HEK293 (cell line): ENCODE measurements at regions not wholly inside any gene's neighbourhood (a gene's known extent, or its start where the extent isn't known, plus 50 kb on each side); places are given as distances from the start of the nearest gene placed in this dataset.

Experiments used
- CTCF ChIA-PET: fragments of 350-600 bp; formaldehyde crosslinking; extraction: SDS; loops from one replicate; lab custom pipeline; 2021; ENCODE audit warnings: antibody characterized with exemption; lab: Yijun Ruan, JAX
- POLR2A ChIA-PET: fragments of 300-600 bp; formaldehyde crosslinking; extraction: SDS; loops from one replicate; lab custom pipeline; 2020; ENCODE audit warnings: antibody characterized with exemption, inconsistent platforms; lab: Yijun Ruan, JAX
- H3K27ac ChIP-seq: fragments of 200-500 bp; sonication (Bioruptor generic); 2 replicates; pipeline ENCODE4 v1.5.1; 2014; ENCODE audit warnings: low read depth, low read length, control low read depth, inconsistent platforms; ENCODE audit errors: extremely low read depth
- H3K36me3 ChIP-seq, 2 experiments: fragments of 200-500 bp in 1 of 2; sonication (Bioruptor generic) in 1 of 2; 1 replicate in 1 of 2; 2 replicates in 1 of 2; pipeline ENCODE4 v1.5.1; 2014 to 2017; ENCODE audit warnings: inconsistent platforms in 2 of 2, low read length in 2 of 2; ENCODE audit not compliant: control insufficient read depth in 2 of 2, insufficient read depth in 1 of 2
- H3K4me1 ChIP-seq: fragments of 200-500 bp; sonication (Bioruptor generic); 2 replicates; pipeline ENCODE4 v1.5.1; 2014; ENCODE audit warnings: mild to moderate bottlenecking, low read length, inconsistent platforms; ENCODE audit not compliant: control insufficient read depth, insufficient read depth
- H3K4me3 ChIP-seq: 2 replicates; pipeline ENCODE4 v1.5.1; 2011; ENCODE audit warnings: low read depth, mild to moderate bottlenecking, control low read depth, low read length, moderate library complexity
- H3K9me3 ChIP-seq: fragments of 200-500 bp; sonication (Bioruptor generic); 2 replicates; pipeline ENCODE4 v1.5.1; 2014; ENCODE audit warnings: low read depth, low read length, inconsistent platforms; ENCODE audit not compliant: control insufficient read depth, insufficient read depth
- BCL11A ChIP-seq: fragments of 450-650 bp; formaldehyde crosslinking; IDR thresholded peaks from 2 replicates; pipeline ENCODE4 v1.5.1; 2016; ENCODE audit warnings: low read depth, missing biosample characterization, missing genetic modification characterization
- BCL11B ChIP-seq: fragments of 450-650 bp; formaldehyde crosslinking; IDR thresholded peaks from 2 replicates; pipeline ENCODE4 v1.5.1; 2016; ENCODE audit warnings: low read depth, missing biosample characterization, missing genetic modification characterization
- FEZF1 ChIP-seq: fragments of 450-650 bp; formaldehyde crosslinking; IDR thresholded peaks from 2 replicates; pipeline ENCODE4 v1.5.1; 2016; ENCODE audit warnings: missing biosample characterization, missing genetic modification characterization
- IKZF3 ChIP-seq: fragments of 450-650 bp; IDR thresholded peaks from 2 replicates; pipeline ENCODE4 v1.5.0; 2018; ENCODE audit warnings: missing biosample characterization, mild to moderate bottlenecking, missing genetic modification characterization, moderate library complexity
- PRDM1 ChIP-seq: fragments of 450-650 bp; formaldehyde crosslinking; IDR thresholded peaks from 2 replicates; pipeline ENCODE4; 2016; ENCODE audit warnings: missing biosample characterization, missing genetic modification characterization
- YY1 ChIP-seq: fragments of 450-650 bp; formaldehyde crosslinking; IDR thresholded peaks from 2 replicates; pipeline ENCODE4 v1.5.1; 2018; ENCODE audit warnings: missing biosample characterization, missing genetic modification characterization
- ZBTB21 ChIP-seq: fragments of 450-650 bp; formaldehyde crosslinking; IDR thresholded peaks from 2 replicates; pipeline ENCODE4 v1.5.1; 2017; ENCODE audit warnings: missing biosample characterization, missing genetic modification characterization
- ZNF112 ChIP-seq: fragments of 450-650 bp; formaldehyde crosslinking; IDR thresholded peaks from 2 replicates; pipeline ENCODE4 v1.5.0; 2017; ENCODE audit warnings: missing biosample characterization, missing genetic modification characterization
- ZNF335 ChIP-seq: fragments of 450-650 bp; formaldehyde crosslinking; conservative IDR thresholded peaks from 2 replicates; pipeline ENCODE4 v1.5.1; 2016; ENCODE audit warnings: missing biosample characterization, missing genetic modification characterization
- ZNF350 ChIP-seq: fragments of 450-650 bp; formaldehyde crosslinking; IDR thresholded peaks from 2 replicates; pipeline ENCODE4 v1.5.0; 2017; ENCODE audit warnings: missing biosample characterization, mild to moderate bottlenecking, missing genetic modification characterization
- ZNF416 ChIP-seq: fragments of 450-650 bp; formaldehyde crosslinking; IDR thresholded peaks from 2 replicates; pipeline ENCODE4 v1.5.1; 2016; ENCODE audit warnings: missing biosample characterization, missing genetic modification characterization
- ZNF426 ChIP-seq: fragments of 450-650 bp; formaldehyde crosslinking; IDR thresholded peaks from 2 replicates; pipeline ENCODE4 v1.5.1; 2017; ENCODE audit warnings: missing biosample characterization, missing genetic modification characterization, mild to moderate bottlenecking, inconsistent platforms, moderate library complexity
- ZNF48 ChIP-seq: fragments of 450-650 bp; formaldehyde crosslinking; IDR thresholded peaks from 2 replicates; pipeline ENCODE4 v1.5.1; 2016; ENCODE audit warnings: missing biosample characterization, missing genetic modification characterization
- ZNF514 ChIP-seq: fragments of 450-650 bp; formaldehyde crosslinking; IDR thresholded peaks from 2 replicates; pipeline ENCODE4 v1.5.1; 2016; ENCODE audit warnings: missing biosample characterization, missing genetic modification characterization
- ZNF521 ChIP-seq: fragments of 450-650 bp; formaldehyde crosslinking; IDR thresholded peaks from 2 replicates; pipeline ENCODE4 v1.5.1; 2017; ENCODE audit warnings: missing biosample characterization, mild to moderate bottlenecking, missing genetic modification characterization
- ZNF558 ChIP-seq: fragments of 450-650 bp; formaldehyde crosslinking; IDR thresholded peaks from 2 replicates; pipeline ENCODE4 v1.5.1; 2016; ENCODE audit warnings: missing biosample characterization, missing genetic modification characterization
- ZNF629 ChIP-seq: fragments of 450-650 bp; formaldehyde crosslinking; IDR thresholded peaks from 2 replicates; pipeline ENCODE4 v1.5.1; 2017; ENCODE audit warnings: missing biosample characterization, missing genetic modification characterization
- ZNF747 ChIP-seq: fragments of 450-650 bp; formaldehyde crosslinking; IDR thresholded peaks from 2 replicates; pipeline ENCODE4 v1.5.1; 2016; ENCODE audit warnings: missing biosample characterization, missing genetic modification characterization
- TF ChIP-seq, protein P1 (sequence below): fragments of 450-650 bp; formaldehyde crosslinking; conservative IDR thresholded peaks from 2 replicates; pipeline ENCODE4 v1.5.1; 2016; ENCODE audit warnings: low read depth, missing biosample characterization, missing genetic modification characterization
- TF ChIP-seq, protein P2 (sequence below): fragments of 450-650 bp; formaldehyde crosslinking; IDR thresholded peaks from 2 replicates; pipeline ENCODE4 v1.5.1; 2016; ENCODE audit warnings: missing biosample characterization, missing genetic modification characterization
- TF ChIP-seq, protein P3 (sequence below): fragments of 450-650 bp; formaldehyde crosslinking; IDR thresholded peaks from 2 replicates; pipeline ENCODE4 v1.5.1; 2016; ENCODE audit warnings: missing biosample characterization, missing genetic modification characterization
- TF ChIP-seq, protein P4 (sequence below): fragments of 450-650 bp; formaldehyde crosslinking; IDR thresholded peaks from 2 replicates; pipeline ENCODE4 v1.5.1; 2016; ENCODE audit warnings: missing biosample characterization, missing genetic modification characterization
- TF ChIP-seq, protein P5 (sequence below): fragments of 450-650 bp; formaldehyde crosslinking; IDR thresholded peaks from 2 replicates; pipeline ENCODE4 v1.5.0; 2017; ENCODE audit warnings: missing biosample characterization, missing genetic modification characterization, borderline replicate concordance

DNA sequence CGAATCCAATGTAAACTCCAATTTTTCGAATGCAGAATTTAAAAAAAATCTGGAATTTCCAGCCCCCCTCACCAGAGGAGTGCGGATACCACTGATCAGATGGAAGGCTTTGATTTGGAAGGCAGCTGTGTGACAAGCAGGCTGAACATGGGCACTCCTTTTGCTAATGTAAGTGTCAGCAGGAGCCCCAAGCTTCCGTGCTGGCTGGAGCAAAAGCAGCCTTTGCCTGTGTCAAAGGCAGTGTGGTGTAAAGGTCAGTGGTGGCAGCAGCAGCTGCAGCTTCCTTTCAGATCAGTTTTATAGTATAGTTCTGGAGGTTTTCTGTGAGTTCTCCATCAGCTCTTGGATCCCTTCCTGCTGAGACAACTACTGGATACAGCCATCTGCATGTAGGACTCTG, 259.9 kb downstream of the CTH start:
- Histone ChIP-seq H3K4me3 (no peak overlapping the region), H3K4me1 (no peaks in the 10 kb centered on the region), H3K9me3 (no peaks in the 10 kb centered on the region), H3K27ac (no peak overlapping the region), H3K36me3 (no peaks in the 10 kb centered on the region)
- ChIA-PET CTCF (no interaction called here), POLR2A (no interaction called here)
- TF ChIP-seq ZNF416 (tag by site-specific recombination) (no peak), ZBTB21 (tag by site-specific recombination) (no peak), PRDM1 (tag by site-specific recombination) (no peak), ZNF629 (tag by site-specific recombination) (no peak), FEZF1 (tag by site-specific recombination) (no peak), ZNF335 (tag by site-specific recombination) (no peak), ZNF112 (tag by site-specific recombination) (no peak), YY1 (tag by site-specific recombination) (no peak), ZNF747 (tag by site-specific recombination) (no peak)
- TF ChIP-seq, protein P1, sequence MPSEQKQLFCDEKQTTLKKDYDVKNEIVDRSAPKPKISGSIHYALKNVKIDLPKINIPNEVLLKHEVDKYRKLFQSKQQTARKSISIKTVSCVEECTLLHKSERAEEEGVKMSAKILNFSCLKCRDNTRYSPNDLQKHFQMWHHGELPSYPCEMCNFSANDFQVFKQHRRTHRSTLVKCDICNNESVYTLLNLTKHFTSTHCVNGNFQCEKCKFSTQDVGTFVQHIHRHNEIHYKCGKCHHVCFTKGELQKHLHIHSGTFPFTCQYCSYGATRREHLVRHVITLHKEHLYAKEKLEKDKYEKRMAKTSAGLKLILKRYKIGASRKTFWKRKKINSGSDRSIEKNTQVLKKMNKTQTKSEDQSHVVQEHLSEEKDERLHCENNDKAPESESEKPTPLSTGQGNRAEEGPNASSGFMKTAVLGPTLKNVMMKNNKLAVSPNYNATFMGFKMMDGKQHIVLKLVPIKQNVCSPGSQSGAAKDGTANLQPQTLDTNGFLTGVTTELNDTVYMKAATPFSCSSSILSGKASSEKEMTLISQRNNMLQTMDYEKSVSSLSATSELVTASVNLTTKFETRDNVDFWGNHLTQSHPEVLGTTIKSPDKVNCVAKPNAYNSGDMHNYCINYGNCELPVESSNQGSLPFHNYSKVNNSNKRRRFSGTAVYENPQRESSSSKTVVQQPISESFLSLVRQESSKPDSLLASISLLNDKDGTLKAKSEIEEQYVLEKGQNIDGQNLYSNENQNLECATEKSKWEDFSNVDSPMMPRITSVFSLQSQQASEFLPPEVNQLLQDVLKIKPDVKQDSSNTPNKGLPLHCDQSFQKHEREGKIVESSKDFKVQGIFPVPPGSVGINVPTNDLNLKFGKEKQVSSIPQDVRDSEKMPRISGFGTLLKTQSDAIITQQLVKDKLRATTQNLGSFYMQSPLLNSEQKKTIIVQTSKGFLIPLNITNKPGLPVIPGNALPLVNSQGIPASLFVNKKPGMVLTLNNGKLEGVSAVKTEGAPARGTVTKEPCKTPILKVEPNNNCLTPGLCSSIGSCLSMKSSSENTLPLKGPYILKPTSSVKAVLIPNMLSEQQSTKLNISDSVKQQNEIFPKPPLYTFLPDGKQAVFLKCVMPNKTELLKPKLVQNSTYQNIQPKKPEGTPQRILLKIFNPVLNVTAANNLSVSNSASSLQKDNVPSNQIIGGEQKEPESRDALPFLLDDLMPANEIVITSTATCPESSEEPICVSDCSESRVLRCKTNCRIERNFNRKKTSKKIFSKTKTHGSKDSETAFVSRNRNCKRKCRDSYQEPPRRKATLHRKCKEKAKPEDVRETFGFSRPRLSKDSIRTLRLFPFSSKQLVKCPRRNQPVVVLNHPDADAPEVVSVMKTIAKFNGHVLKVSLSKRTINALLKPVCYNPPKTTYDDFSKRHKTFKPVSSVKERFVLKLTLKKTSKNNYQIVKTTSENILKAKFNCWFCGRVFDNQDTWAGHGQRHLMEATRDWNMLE (tag by site-specific recombination) = no peak
- TF ChIP-seq, protein P2, sequence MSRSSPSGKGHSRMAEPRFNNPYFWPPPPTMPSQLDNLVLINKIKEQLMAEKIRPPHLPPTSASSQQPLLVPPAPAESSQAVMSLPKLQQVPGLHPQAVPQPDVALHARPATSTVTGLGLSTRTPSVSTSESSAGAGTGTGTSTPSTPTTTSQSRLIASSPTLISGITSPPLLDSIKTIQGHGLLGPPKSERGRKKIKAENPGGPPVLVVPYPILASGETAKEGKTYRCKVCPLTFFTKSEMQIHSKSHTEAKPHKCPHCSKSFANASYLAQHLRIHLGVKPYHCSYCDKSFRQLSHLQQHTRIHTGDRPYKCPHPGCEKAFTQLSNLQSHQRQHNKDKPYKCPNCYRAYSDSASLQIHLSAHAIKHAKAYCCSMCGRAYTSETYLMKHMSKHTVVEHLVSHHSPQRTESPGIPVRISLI (tag by site-specific recombination) = no peak

DNA sequence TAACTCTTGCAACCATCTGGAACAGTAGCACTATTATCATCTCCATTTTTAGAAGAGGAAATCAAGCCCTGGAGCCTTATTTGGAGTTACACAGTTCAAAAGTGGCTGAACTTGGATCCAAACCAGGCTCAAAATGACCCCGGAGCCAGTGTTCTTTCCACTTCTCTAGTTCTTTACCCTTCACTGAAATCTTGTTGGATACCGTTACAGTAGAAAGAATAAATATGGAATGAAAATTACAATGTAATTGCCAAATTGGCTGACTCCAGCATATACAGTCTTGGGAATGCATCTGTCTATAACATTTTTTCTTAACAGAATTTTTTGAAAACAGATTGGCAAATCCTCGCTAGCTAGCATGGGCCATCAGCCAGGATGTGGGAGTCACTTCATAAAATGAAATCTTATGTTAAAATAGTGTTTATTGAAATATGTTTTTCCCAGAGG, 261.4 kb downstream of the CTH start:
- ChIA-PET POLR2A (no interaction called here), CTCF (no interaction called here)
- Histone ChIP-seq H3K9me3 (no peaks in the 10 kb centered on the region), H3K4me3 (no peak overlapping the region), H3K36me3 (no peaks in the 10 kb centered on the region), H3K4me1 (no peaks in the 10 kb centered on the region), H3K27ac (no peak overlapping the region)
- no peak for TF ChIP-seq ZNF350 (tag by site-specific recombination)
- no peak for TF ChIP-seq ZNF426
- TF ChIP-seq ZNF48 = no peak
- no peak for TF ChIP-seq IKZF3 (tag by site-specific recombination)
- TF ChIP-seq, protein P3, sequence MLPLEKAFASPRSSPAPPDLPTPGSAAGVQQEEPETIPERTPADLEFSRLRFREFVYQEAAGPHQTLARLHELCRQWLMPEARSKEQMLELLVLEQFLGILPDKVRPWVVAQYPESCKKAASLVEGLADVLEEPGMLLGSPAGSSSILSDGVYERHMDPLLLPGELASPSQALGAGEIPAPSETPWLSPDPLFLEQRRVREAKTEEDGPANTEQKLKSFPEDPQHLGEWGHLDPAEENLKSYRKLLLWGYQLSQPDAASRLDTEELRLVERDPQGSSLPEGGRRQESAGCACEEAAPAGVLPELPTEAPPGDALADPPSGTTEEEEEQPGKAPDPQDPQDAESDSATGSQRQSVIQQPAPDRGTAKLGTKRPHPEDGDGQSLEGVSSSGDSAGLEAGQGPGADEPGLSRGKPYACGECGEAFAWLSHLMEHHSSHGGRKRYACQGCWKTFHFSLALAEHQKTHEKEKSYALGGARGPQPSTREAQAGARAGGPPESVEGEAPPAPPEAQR = no peak
- no peak for TF ChIP-seq ZNF558 (tag by site-specific recombination)
- no peak for TF ChIP-seq ZNF514
- TF ChIP-seq, protein P4, sequence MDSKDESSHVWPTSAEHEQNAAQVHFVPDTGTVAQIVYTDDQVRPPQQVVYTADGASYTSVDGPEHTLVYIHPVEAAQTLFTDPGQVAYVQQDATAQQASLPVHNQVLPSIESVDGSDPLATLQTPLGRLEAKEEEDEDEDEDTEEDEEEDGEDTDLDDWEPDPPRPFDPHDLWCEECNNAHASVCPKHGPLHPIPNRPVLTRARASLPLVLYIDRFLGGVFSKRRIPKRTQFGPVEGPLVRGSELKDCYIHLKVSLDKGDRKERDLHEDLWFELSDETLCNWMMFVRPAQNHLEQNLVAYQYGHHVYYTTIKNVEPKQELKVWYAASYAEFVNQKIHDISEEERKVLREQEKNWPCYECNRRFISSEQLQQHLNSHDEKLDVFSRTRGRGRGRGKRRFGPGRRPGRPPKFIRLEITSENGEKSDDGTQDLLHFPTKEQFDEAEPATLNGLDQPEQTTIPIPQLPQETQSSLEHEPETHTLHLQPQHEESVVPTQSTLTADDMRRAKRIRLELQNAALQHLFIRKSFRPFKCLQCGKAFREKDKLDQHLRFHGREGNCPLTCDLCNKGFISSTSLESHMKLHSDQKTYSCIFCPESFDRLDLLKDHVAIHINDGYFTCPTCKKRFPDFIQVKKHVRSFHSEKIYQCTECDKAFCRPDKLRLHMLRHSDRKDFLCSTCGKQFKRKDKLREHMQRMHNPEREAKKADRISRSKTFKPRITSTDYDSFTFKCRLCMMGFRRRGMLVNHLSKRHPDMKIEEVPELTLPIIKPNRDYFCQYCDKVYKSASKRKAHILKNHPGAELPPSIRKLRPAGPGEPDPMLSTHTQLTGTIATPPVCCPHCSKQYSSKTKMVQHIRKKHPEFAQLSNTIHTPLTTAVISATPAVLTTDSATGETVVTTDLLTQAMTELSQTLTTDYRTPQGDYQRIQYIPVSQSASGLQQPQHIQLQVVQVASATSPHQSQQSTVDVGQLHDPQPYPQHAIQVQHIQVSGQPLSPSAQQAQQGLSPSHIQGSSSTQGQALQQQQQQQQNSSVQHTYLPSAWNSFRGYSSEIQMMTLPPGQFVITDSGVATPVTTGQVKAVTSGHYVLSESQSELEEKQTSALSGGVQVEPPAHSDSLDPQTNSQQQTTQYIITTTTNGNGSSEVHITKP = no peak
- TF ChIP-seq BCL11B (tag by site-specific recombination) = no peak
- TF ChIP-seq, protein P5, sequence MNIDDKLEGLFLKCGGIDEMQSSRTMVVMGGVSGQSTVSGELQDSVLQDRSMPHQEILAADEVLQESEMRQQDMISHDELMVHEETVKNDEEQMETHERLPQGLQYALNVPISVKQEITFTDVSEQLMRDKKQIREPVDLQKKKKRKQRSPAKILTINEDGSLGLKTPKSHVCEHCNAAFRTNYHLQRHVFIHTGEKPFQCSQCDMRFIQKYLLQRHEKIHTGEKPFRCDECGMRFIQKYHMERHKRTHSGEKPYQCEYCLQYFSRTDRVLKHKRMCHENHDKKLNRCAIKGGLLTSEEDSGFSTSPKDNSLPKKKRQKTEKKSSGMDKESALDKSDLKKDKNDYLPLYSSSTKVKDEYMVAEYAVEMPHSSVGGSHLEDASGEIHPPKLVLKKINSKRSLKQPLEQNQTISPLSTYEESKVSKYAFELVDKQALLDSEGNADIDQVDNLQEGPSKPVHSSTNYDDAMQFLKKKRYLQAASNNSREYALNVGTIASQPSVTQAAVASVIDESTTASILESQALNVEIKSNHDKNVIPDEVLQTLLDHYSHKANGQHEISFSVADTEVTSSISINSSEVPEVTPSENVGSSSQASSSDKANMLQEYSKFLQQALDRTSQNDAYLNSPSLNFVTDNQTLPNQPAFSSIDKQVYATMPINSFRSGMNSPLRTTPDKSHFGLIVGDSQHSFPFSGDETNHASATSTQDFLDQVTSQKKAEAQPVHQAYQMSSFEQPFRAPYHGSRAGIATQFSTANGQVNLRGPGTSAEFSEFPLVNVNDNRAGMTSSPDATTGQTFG (tag by site-specific recombination) = no peak
- no peak for TF ChIP-seq BCL11A (tag by site-specific recombination)
- TF ChIP-seq ZNF521 = no peak
